Thoracic aorta (tissue), 2 donors: ENCODE measurements at regions not wholly inside any gene's neighbourhood (a gene's known extent, or its start where the extent isn't known, plus 50 kb on each side); places are given as distances from the start of the nearest gene placed in this dataset.

Experiments used
- ATAC-seq: fragments of 150-250 bp; one replicate; pipeline ENCODE4 v1.8.0; 2017; ENCODE audit warnings: low read depth; ENCODE audit not compliant: insufficient number of reproducible peaks, low FRiP score
- DNase-seq: peaks from one replicate; pipeline ENCODE4 v3.0.0-alpha.2; 2020; ENCODE audit warnings: low spot score
- H3K27ac ChIP-seq, 2 donors: fragments of 200-600 bp; sonication (generic); 1 replicate in 1 of 2; 2 replicates in 1 of 2; pipeline ENCODE4 v1.5.1; 2016; ENCODE audit warnings: mild to moderate bottlenecking in 2 of 2, moderate library complexity in 2 of 2
- H3K27me3 ChIP-seq: fragments of 200-600 bp; sonication (generic); replicated peaks from 2 replicates; pipeline ENCODE4 v1.6.0; 2016; ENCODE audit warnings: mild to moderate bottlenecking; ENCODE audit not compliant: insufficient read depth
- H3K36me3 ChIP-seq: fragments of 200-600 bp; sonication (generic); one replicate; pipeline ENCODE4 v1.5.1; 2016
- H3K4me1 ChIP-seq, 2 donors: fragments of 200-600 bp; sonication (generic); 1 replicate in 1 of 2; 2 replicates in 1 of 2; pipeline versions ENCODE4 v1.5.1 to v1.6.0; 2016; ENCODE audit warnings: low read depth in 2 of 2, mild to moderate bottlenecking in 1 of 2; ENCODE audit not compliant: control insufficient read depth in 1 of 2
- H3K4me3 ChIP-seq: fragments of 200-600 bp; sonication (generic); 2 replicates; pipeline ENCODE4 v1.5.1; 2016; ENCODE audit warnings: mild to moderate bottlenecking
- H3K9me3 ChIP-seq: fragments of 200-600 bp; sonication (generic); 2 replicates; pipeline ENCODE4 v1.5.1; 2016
- CTCF ChIP-seq: fragments of 200-600 bp; sonication (generic); IDR thresholded peaks from one replicate; pipeline ENCODE4 v1.5.1; 2019; ENCODE audit warnings: antibody characterized with exemption

GRCh38 chr13:48165727-48166126, 67.3 kb upstream of the ITM2B start:
- Histone ChIP-seq H3K36me3 (no peaks in the 10 kb centered on the region), H3K27ac (no peak overlapping the region), H3K27me3 (no peaks in the 10 kb centered on the region), H3K4me3 (no peak overlapping the region), H3K9me3 (no peaks in the 10 kb centered on the region), H3K4me1 (peaks cover 0 to 4% of the 10 kb centered on the region in 2 donors)
- DNase-seq: no peak
- no peak for ATAC-seq
- no peak for TF ChIP-seq CTCF

- H3K36me3 ChIP-seq: no peaks in the 10 kb centered on the region
- no peak overlapping the region for H3K27ac ChIP-seq
- peaks cover 0 to 4% of the 10 kb centered on the region in 2 donors for H3K4me1 ChIP-seq
- no peak overlapping the region for H3K4me3 ChIP-seq
- no peak for TF ChIP-seq CTCF
- ATAC-seq (no peak), DNase-seq (no peak)
- H3K9me3 ChIP-seq: no peaks in the 10 kb centered on the region
- H3K27me3 ChIP-seq: no peaks in the 10 kb centered on the region
These were observed 67.9 kb upstream of the ITM2B start for GRCh38 chr13:48165063-48165462.

- H3K27ac ChIP-seq: peak overlapping the region in 1 of 2 donors; percentile 42
These were observed 68.2 kb upstream of the MED4 start for GRCh38 chr13:48163061-48163460.

GRCh38 chr13:48162217-48162616, 67.3 kb upstream of the MED4 start:
- Histone ChIP-seq H3K4me1 (peaks cover 0 to 4% of the 10 kb centered on the region in 2 donors), H3K9me3 (no peaks in the 10 kb centered on the region), H3K27me3 (no peaks in the 10 kb centered on the region), H3K4me3 (peak overlapping the region; percentile 28), H3K36me3 (no peaks in the 10 kb centered on the region), H3K27ac (peak overlapping the region in 1 of 2 donors; percentile 58)
- TF ChIP-seq CTCF: no peak
- DNase-seq (no peak), ATAC-seq (no peak)

More at GRCh38 chr13:48163061-48163460, 68.2 kb upstream of the MED4 start:
- no peak for TF ChIP-seq CTCF
- Histone ChIP-seq H3K36me3 (no peaks in the 10 kb centered on the region), H3K27me3 (no peaks in the 10 kb centered on the region), H3K4me3 (no peak overlapping the region), H3K4me1 (peaks cover 0 to 4% of the 10 kb centered on the region in 2 donors), H3K9me3 (no peaks in the 10 kb centered on the region)
- ATAC-seq (no peak), DNase-seq (no peak)

GRCh38 chr13:48161530-48162179, 66.8 kb upstream of the MED4 start:
- TF ChIP-seq CTCF: no peak
- DNase-seq: peak; percentile 7
- peak overlapping the region in 1 of 2 donors; percentile 58 for H3K27ac ChIP-seq

More at GRCh38 chr13:48161530-48162179, 66.8 kb upstream of the MED4 start:
- Histone ChIP-seq H3K9me3 (no peaks in the 10 kb centered on the region), H3K36me3 (no peaks in the 10 kb centered on the region), H3K27me3 (no peaks in the 10 kb centered on the region), H3K4me1 (peaks cover 0 to 4% of the 10 kb centered on the region in 2 donors), H3K4me3 (no peak overlapping the region)
- ATAC-seq: no peak
